ENCODE measurements at regions not wholly inside any gene's neighbourhood (a gene's known extent, or its start where the extent isn't known, plus 50 kb on each side); places are given as distances from the start of the nearest gene placed in this dataset.

DNA sequence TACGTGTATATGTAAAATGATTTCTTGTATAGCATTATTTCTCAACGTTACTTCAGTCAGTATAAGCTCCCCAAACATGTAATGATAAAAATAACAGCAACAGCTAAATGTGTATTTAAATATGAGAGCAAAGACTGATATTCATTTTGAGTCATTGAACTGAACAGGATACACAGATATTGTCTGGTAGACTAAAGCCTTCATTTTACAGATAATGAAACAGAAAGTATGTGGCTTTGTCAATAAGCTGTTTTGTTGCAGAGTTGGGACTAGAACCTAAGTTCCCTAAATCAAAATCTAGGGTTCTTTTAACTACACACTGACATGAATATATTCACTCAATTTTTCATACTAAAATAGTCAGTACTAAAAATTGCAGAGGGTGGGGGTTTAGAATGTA, 80.4 kb upstream of the MARCHF11 start:
- H3K9me3 Mint-ChIP-seq = no peaks in the 10 kb centered on the region

DNA sequence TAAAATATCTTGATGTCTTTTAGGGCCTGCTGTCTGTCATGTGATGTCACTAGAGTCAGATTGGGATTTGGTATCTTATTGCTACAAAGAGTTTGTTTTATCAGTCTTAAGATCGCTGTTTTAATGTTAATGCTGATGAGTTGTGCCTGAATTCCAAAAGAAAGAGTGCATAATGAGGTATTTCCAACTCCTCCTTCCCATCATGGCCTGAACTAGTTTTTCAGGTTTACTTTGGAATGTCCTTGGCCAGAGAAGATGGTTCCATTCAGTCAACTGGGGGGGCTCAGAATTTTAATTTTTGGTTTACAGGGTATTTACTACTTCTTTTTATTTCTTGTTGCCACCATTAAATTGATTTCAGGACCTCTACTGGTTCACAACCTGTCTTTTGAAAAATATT, 74.3 kb upstream of the MARCHF11 start:
- H3K4me3 Mint-ChIP-seq = no peak overlapping the region
- no peaks in the 10 kb centered on the region for H3K36me3 Mint-ChIP-seq
- H3K27me3 Mint-ChIP-seq = no peaks in the 10 kb centered on the region
- H3K9me3 Mint-ChIP-seq = peaks cover 3% of the 10 kb centered on the region
- no peak overlapping the region for H3K27ac Mint-ChIP-seq
- no peak for DNase-seq
- no peaks in the 10 kb centered on the region for H3K4me1 Mint-ChIP-seq
- CTCF ChIA-PET = no interaction called here

More for the DNA sequence above, 80.4 kb upstream of the MARCHF11 start:
- Mint-ChIP-seq H3K27ac (no peak overlapping the region), H3K4me1 (no peaks in the 10 kb centered on the region), H3K36me3 (no peaks in the 10 kb centered on the region), H3K4me3 (no peak overlapping the region), H3K27me3 (no peaks in the 10 kb centered on the region)
- no peak for DNase-seq
- CTCF ChIA-PET = no interaction called here

DNA sequence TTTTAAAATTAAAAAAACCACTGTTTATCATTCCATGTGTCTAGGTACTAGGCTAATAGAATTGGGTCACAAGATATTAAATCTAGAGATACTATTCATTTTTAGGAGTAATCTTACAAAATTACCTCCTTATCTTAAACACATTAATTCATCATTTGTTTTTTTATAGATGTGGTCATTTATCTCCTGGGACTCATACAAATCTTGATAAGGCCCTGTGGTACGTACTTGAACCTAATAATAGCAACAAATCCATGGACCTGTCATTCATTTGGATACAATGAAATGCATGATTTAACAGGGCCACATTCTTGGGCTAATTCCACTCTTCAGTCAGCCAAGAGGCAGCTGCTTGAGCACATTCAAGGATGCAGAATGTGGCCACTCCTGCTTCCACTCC, 66.4 kb upstream of the MARCHF11 start:
- Mint-ChIP-seq H3K4me3 (no peak overlapping the region), H3K9me3 (peaks cover 5% of the 10 kb centered on the region), H3K36me3 (no peaks in the 10 kb centered on the region), H3K27me3 (no peaks in the 10 kb centered on the region), H3K4me1 (no peaks in the 10 kb centered on the region), H3K27ac (no peak overlapping the region)
- no peak for DNase-seq
- CTCF ChIA-PET = no interaction called here

DNA sequence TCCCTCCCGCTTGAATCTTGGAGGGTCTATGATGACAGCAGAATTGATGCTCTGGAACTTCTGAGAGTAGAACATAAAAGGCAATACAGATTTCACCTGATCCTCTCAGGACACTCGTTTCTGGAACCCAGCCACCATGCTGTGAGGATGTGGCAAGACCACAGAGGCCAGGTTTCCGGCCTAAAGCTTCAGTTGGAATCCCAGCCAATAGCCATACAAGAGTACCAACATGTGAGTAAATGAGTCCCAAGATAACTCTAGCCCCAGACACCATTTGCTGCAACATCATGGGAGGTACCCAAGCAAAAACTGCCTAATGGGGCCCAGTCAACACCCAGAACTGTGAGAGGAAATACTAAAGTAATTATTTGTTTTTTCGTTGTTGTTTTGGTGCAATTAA, 65.7 kb upstream of the MARCHF11 start:
- H3K4me3 Mint-ChIP-seq = no peak overlapping the region
- no peak for DNase-seq
- CTCF ChIA-PET = no interaction called here
- H3K9me3 Mint-ChIP-seq = peaks cover 5% of the 10 kb centered on the region
- H3K27ac Mint-ChIP-seq = no peak overlapping the region
- no peaks in the 10 kb centered on the region for H3K4me1 Mint-ChIP-seq
- no peaks in the 10 kb centered on the region for H3K27me3 Mint-ChIP-seq
- H3K36me3 Mint-ChIP-seq = no peaks in the 10 kb centered on the region

DNA sequence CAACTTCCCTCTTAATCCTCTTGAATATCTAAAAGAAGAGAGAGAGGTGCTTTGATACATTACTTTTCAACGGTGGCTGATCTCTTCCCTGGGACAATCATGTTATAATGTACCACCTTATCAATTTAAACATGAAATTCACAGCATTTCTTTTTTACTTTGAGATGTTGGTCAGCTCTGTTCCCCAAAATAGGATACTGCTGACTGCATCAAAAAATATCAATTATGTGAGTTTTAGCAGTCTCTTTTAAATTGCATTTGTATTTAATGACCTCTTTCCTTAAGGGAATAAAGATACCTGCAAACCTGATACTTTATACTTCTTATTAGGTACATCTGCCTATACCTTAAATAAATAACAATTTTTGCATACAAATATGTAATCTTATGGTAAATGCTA, 58.4 kb upstream of the MARCHF11 start:
- Mint-ChIP-seq H3K4me3 (no peak overlapping the region), H3K9me3 (peaks cover 7% of the 10 kb centered on the region), H3K4me1 (no peaks in the 10 kb centered on the region), H3K36me3 (no peaks in the 10 kb centered on the region), H3K27me3 (no peaks in the 10 kb centered on the region), H3K27ac (no peak overlapping the region)
- CTCF ChIA-PET = no interaction called here
- DNase-seq = no peak

GRCh38 chr5:16234598-16234997, 55.0 kb upstream of the MARCHF11 start:
- no peaks in the 10 kb centered on the region for H3K4me1 Mint-ChIP-seq
- DNase-seq = no peak
- H3K9me3 Mint-ChIP-seq = peaks cover 2% of the 10 kb centered on the region
- no peak overlapping the region for H3K27ac Mint-ChIP-seq
- H3K27me3 Mint-ChIP-seq = no peaks in the 10 kb centered on the region
- H3K4me3 Mint-ChIP-seq = no peak overlapping the region
- no peaks in the 10 kb centered on the region for H3K36me3 Mint-ChIP-seq
- CTCF ChIA-PET = no interaction called here

- Mint-ChIP-seq H3K4me3 (no peak overlapping the region), H3K9me3 (peaks cover 2% of the 10 kb centered on the region), H3K27ac (no peak overlapping the region), H3K4me1 (no peaks in the 10 kb centered on the region), H3K27me3 (no peaks in the 10 kb centered on the region), H3K36me3 (no peaks in the 10 kb centered on the region)
- CTCF ChIA-PET = no interaction called here
- no peak for DNase-seq
Measured at GRCh38 chr5:16233730-16234129, 54.1 kb upstream of the MARCHF11 start.

DNA sequence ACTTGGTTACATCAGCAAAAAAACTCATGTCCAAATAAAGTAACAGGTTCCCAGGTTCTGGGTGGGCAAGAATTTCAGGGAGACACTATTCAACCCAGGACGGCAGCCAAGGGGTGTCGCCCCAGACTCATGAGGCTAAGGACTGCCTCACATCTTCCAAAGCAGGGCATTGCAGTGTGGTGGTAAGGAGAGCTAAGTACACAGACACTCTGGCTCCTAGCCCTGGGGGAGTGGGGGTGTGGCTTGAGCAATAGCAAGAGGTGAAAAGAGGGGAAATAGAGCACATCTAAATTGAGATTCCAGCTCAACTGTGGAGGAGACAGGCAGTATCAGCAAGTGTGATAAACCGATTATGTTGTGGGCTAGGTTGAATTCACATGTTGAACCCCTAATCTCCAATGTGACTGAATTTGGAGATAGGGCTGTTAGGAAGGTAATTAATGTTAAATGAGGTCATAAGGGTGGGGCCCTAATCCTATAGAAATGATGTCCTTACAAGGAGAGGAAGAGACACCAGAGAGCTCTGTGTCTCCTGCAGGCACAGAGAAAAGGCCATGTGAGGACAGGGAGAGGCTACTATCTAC, 49.9 kb upstream of the MARCHF11 start:
- Mint-ChIP-seq H3K4me3 (no peak overlapping the region), H3K4me1 (no peaks in the 10 kb centered on the region), H3K9me3 (no peaks in the 10 kb centered on the region), H3K27me3 (no peaks in the 10 kb centered on the region), H3K27ac (no peak overlapping the region), H3K36me3 (no peaks in the 10 kb centered on the region)
- DNase-seq = no peak
- CTCF ChIA-PET = no interaction called here

Data from activated naive CD4-positive, alpha-beta T cell treated with anti-CD3 and anti-CD28 coated beads, Interleukin-2, amount 10 ng/mL, durations not matched to agents 7 days and 5 days (primary cell).